ENCODE measurements at regions not wholly inside any gene's neighbourhood (a gene's known extent, or its start where the extent isn't known, plus 50 kb on each side); places are given as distances from the start of the nearest gene placed in this dataset.
A peak's percentile ranks its signal among the peaks of the same experiment; 100 is the strongest.

GRCh38 chr4:128524311-128524710, 236.7 kb upstream of the PGRMC2 start:
- Histone ChIP-seq H3K27me3 (ENCODE audit: insufficient read depth, low read length, poor library complexity, severe bottlenecking) (no peaks in the 10 kb centered on the region), H3K4me3 (ENCODE audit: low read length) (no peak overlapping the region), H3K4me1 (ENCODE audit: insufficient read depth, low read length) (no peaks in the 10 kb centered on the region), H3K9me3 (ENCODE audit: low read length) (no peaks in the 10 kb centered on the region), H3K27ac (ENCODE audit: low read depth, low read length) (no peak overlapping the region), H3K36me3 (ENCODE audit: insufficient read depth, low read length) (no peaks in the 10 kb centered on the region)
- ChIA-PET CTCF (no interaction called here), POLR2A (no interaction called here)
- Mint-ChIP-seq H3K36me3 (peaks cover 0 to 3% (median 0%) of the 10 kb centered on the region in 3 donors), H3K4me3 (no peak overlapping the region), H3K9me3 (no peaks in the 10 kb centered on the region), H3K27ac (no peak overlapping the region), H3K4me1 (no peaks in the 10 kb centered on the region), H3K27me3 (peaks cover 5 to 34% of the 10 kb centered on the region in 2 donors)
- no peak for DNase-seq

GRCh38 chr4:128521648-128522111, 234.1 kb upstream of the PGRMC2 start:
- Mint-ChIP-seq H3K27me3 (peaks cover 6 to 34% of the 10 kb centered on the region in 2 donors), H3K4me1 (no peaks in the 10 kb centered on the region), H3K4me3 (no peak overlapping the region)

GRCh38 chr4:128521156-128521555, 233.5 kb upstream of the PGRMC2 start:
- Mint-ChIP-seq H3K9me3 (no peaks in the 10 kb centered on the region), H3K27ac (no peak overlapping the region), H3K4me3 (no peak overlapping the region), H3K36me3 (peaks cover 0 to 3% (median 0%) of the 10 kb centered on the region in 3 donors), H3K27me3 (peaks cover 6 to 34% of the 10 kb centered on the region in 2 donors), H3K4me1 (no peaks in the 10 kb centered on the region)
- H3K4me1 ChIP-seq (ENCODE audit: insufficient read depth, low read length), result no peaks in the 10 kb centered on the region
- H3K9me3 ChIP-seq (ENCODE audit: low read length), result no peaks in the 10 kb centered on the region
- DNase-seq, result no peak
- ChIA-PET POLR2A (no interaction called here), CTCF (no interaction called here)
- no peaks in the 10 kb centered on the region for H3K27me3 ChIP-seq (ENCODE audit: insufficient read depth, low read length, poor library complexity, severe bottlenecking)
- H3K4me3 ChIP-seq (ENCODE audit: low read length), result no peak overlapping the region
- no peak overlapping the region for H3K27ac ChIP-seq (ENCODE audit: low read depth, low read length)
- H3K36me3 ChIP-seq (ENCODE audit: insufficient read depth, low read length), result no peaks in the 10 kb centered on the region

More at GRCh38 chr4:128521648-128522111, 234.1 kb upstream of the PGRMC2 start:
- H3K9me3 Mint-ChIP-seq, result no peaks in the 10 kb centered on the region
- ChIA-PET CTCF (no interaction called here), POLR2A (no interaction called here)
- H3K36me3 Mint-ChIP-seq, result peaks cover 0 to 3% (median 0%) of the 10 kb centered on the region in 3 donors
- no peak for DNase-seq
- H3K27ac Mint-ChIP-seq, result no peak overlapping the region
- H3K27ac ChIP-seq (ENCODE audit: low read depth, low read length), result no peak overlapping the region
- H3K36me3 ChIP-seq (ENCODE audit: insufficient read depth, low read length), result no peaks in the 10 kb centered on the region
- no peaks in the 10 kb centered on the region for H3K9me3 ChIP-seq (ENCODE audit: low read length)
- H3K27me3 ChIP-seq (ENCODE audit: insufficient read depth, low read length, poor library complexity, severe bottlenecking), result no peaks in the 10 kb centered on the region
- H3K4me3 ChIP-seq (ENCODE audit: low read length), result no peak overlapping the region
- H3K4me1 ChIP-seq (ENCODE audit: insufficient read depth, low read length), result no peaks in the 10 kb centered on the region

- peaks cover 0 to 4% (median 0%) of the 10 kb centered on the region in 3 donors for H3K36me3 Mint-ChIP-seq
- Histone ChIP-seq H3K27ac (ENCODE audit: low read depth, low read length) (no peak overlapping the region), H3K36me3 (ENCODE audit: insufficient read depth, low read length) (no peaks in the 10 kb centered on the region), H3K4me1 (ENCODE audit: insufficient read depth, low read length) (no peaks in the 10 kb centered on the region), H3K9me3 (ENCODE audit: low read length) (no peaks in the 10 kb centered on the region), H3K4me3 (ENCODE audit: low read length) (no peak overlapping the region), H3K27me3 (ENCODE audit: insufficient read depth, low read length, poor library complexity, severe bottlenecking) (no peaks in the 10 kb centered on the region)
- H3K27ac Mint-ChIP-seq, result no peak overlapping the region
- peaks cover under 1 to 6% (median 5%) of the 10 kb centered on the region in 3 donors for H3K4me1 Mint-ChIP-seq
- CTCF ChIA-PET, result no interaction called here
- H3K4me3 Mint-ChIP-seq, result no peak overlapping the region
- peaks cover 6 to 31% of the 10 kb centered on the region in 2 donors for H3K27me3 Mint-ChIP-seq
- H3K9me3 Mint-ChIP-seq, result no peaks in the 10 kb centered on the region
- POLR2A ChIA-PET, result no interaction called here
- DNase-seq, result no peak
Measured at GRCh38 chr4:128519163-128519830, 231.7 kb upstream of the PGRMC2 start.

GRCh38 chr4:128517739-128518510, 230.3 kb upstream of the PGRMC2 start:
- no peaks in the 10 kb centered on the region for H3K4me1 ChIP-seq (ENCODE audit: insufficient read depth, low read length)
- no peaks in the 10 kb centered on the region for H3K27me3 ChIP-seq (ENCODE audit: insufficient read depth, low read length, poor library complexity, severe bottlenecking)
- no peak overlapping the region for H3K4me3 ChIP-seq (ENCODE audit: low read length)
- Mint-ChIP-seq H3K36me3 (peaks cover 0 to 4% (median 0%) of the 10 kb centered on the region in 3 donors), H3K27ac (no peak overlapping the region), H3K4me1 (peaks cover 10 to 19% (median 15%) of the 10 kb centered on the region in 3 donors), H3K27me3 (peaks cover 6 to 22% of the 10 kb centered on the region in 2 donors), H3K4me3 (no peak overlapping the region), H3K9me3 (no peaks in the 10 kb centered on the region)
- no peaks in the 10 kb centered on the region for H3K9me3 ChIP-seq (ENCODE audit: low read length)
- H3K36me3 ChIP-seq (ENCODE audit: insufficient read depth, low read length), result no peaks in the 10 kb centered on the region
- POLR2A ChIA-PET, result no interaction called here
- CTCF ChIA-PET, result no interaction called here
- H3K27ac ChIP-seq (ENCODE audit: low read depth, low read length), result peak overlapping the region; percentile 60
- DNase-seq, result no peak

- ChIA-PET CTCF (no interaction called here), POLR2A (no interaction called here)
- Mint-ChIP-seq H3K4me3 (no peak overlapping the region), H3K9me3 (no peaks in the 10 kb centered on the region), H3K27ac (peak overlapping the region in 1 of 8 donors; percentile 26), H3K36me3 (peaks cover 0 to 9% (median 0%) of the 10 kb centered on the region in 3 donors), H3K4me1 (peaks cover 10 to 21% (median 15%) of the 10 kb centered on the region in 3 donors), H3K27me3 (peaks cover 5 to 17% of the 10 kb centered on the region in 2 donors)
- Histone ChIP-seq H3K4me3 (ENCODE audit: low read length) (no peak overlapping the region), H3K36me3 (ENCODE audit: insufficient read depth, low read length) (no peaks in the 10 kb centered on the region), H3K9me3 (ENCODE audit: low read length) (no peaks in the 10 kb centered on the region), H3K27me3 (ENCODE audit: insufficient read depth, low read length, poor library complexity, severe bottlenecking) (no peaks in the 10 kb centered on the region), H3K27ac (ENCODE audit: low read depth, low read length) (peak overlapping the region; percentile 60), H3K4me1 (ENCODE audit: insufficient read depth, low read length) (no peaks in the 10 kb centered on the region)
- DNase-seq, result no peak
Measured at GRCh38 chr4:128517096-128517738, 229.6 kb upstream of the PGRMC2 start.

- Histone ChIP-seq H3K4me3 (ENCODE audit: low read length) (no peak overlapping the region), H3K27me3 (ENCODE audit: insufficient read depth, low read length, poor library complexity, severe bottlenecking) (no peaks in the 10 kb centered on the region), H3K36me3 (ENCODE audit: insufficient read depth, low read length) (no peaks in the 10 kb centered on the region), H3K9me3 (ENCODE audit: low read length) (no peaks in the 10 kb centered on the region), H3K4me1 (ENCODE audit: insufficient read depth, low read length) (no peaks in the 10 kb centered on the region), H3K27ac (ENCODE audit: low read depth, low read length) (peak overlapping the region; percentile 60)
- Mint-ChIP-seq H3K27ac (no peak overlapping the region), H3K4me1 (peaks cover 10 to 21% (median 15%) of the 10 kb centered on the region in 3 donors), H3K36me3 (peaks cover 0 to 9% (median 0%) of the 10 kb centered on the region in 3 donors), H3K9me3 (no peaks in the 10 kb centered on the region), H3K27me3 (peaks cover 4 to 9% of the 10 kb centered on the region in 2 donors), H3K4me3 (no peak overlapping the region)
- no peak for DNase-seq
- ChIA-PET POLR2A (no interaction called here), CTCF (no interaction called here)
Measured at GRCh38 chr4:128516301-128516969, 228.8 kb upstream of the PGRMC2 start.
